ENCODE measurements at regions not wholly inside any gene's neighbourhood (a gene's known extent, or its start where the extent isn't known, plus 50 kb on each side); places are given as distances from the start of the nearest gene placed in this dataset.

- no TSS peak for BruUV-seq (replicated peaks)
- Histone ChIP-seq H3K4me2 (ENCODE audit: low read length) (no peak overlapping the region), H3K9ac (ENCODE audit: low read length) (no peak overlapping the region), H3K27me3 (ENCODE audit: low read length) (no peaks in the 10 kb centered on the region), H3K9me3 (ENCODE audit: low read length) (no peaks in the 10 kb centered on the region), H3K4me1 (ENCODE audit: insufficient read depth, low read length) (no peaks in the 10 kb centered on the region), H3K79me2 (ENCODE audit: low read length) (no peaks in the 10 kb centered on the region), H2AFZ (ENCODE audit: low read length) (no peak overlapping the region), H3K36me3 (ENCODE audit: low read depth, low read length) (no peaks in the 10 kb centered on the region), H4K20me1 (ENCODE audit: low read length) (no peaks in the 10 kb centered on the region), H3K4me3 (ENCODE audit: low read length) (no peak overlapping the region), H3K9me2 (replicated peaks; ENCODE audit: low read length) (no peaks in the 10 kb centered on the region), H3K27ac (ENCODE audit: low read length) (no peak overlapping the region), H3F3A (ENCODE audit: low read length, unreplicated experiment) (no peaks in the 10 kb centered on the region)
- TF ChIP-seq CTCF (conservative IDR thresholded peaks at IDR 0.05; ENCODE audit: low read depth, low read length) (no peak), EZH2phosphoT487 (IDR thresholded peaks at IDR 0.05; ENCODE audit: borderline replicate concordance, low read length) (no peak), EZH2 (IDR thresholded peaks at IDR 0.05; ENCODE audit: low read length, unreplicated experiment) (no peak)
- ATAC-seq (no peak), DNase-seq (no peak)
- ChIA-PET CTCF (no interaction called here), POLR2A (ENCODE audit: unreplicated experiment) (no interaction called here)
- intact Hi-C loops (cut with micrococcal nuclease): no loop called here
These were observed 238.5 kb upstream of the PMFBP1 start for GRCh38 chr16:72410492-72410891.

- Histone ChIP-seq H3K79me2 (ENCODE audit: low read length) (no peaks in the 10 kb centered on the region), H2AFZ (ENCODE audit: low read length) (no peak overlapping the region), H3K27ac (ENCODE audit: low read length) (no peak overlapping the region), H3K9me2 (replicated peaks; ENCODE audit: low read length) (no peaks in the 10 kb centered on the region), H3K4me1 (ENCODE audit: insufficient read depth, low read length) (no peaks in the 10 kb centered on the region), H3K4me2 (ENCODE audit: low read length) (no peak overlapping the region), H3K9ac (ENCODE audit: low read length) (no peak overlapping the region), H3K9me3 (ENCODE audit: low read length) (no peaks in the 10 kb centered on the region), H3F3A (ENCODE audit: low read length, unreplicated experiment) (no peaks in the 10 kb centered on the region), H4K20me1 (ENCODE audit: low read length) (no peaks in the 10 kb centered on the region), H3K27me3 (ENCODE audit: low read length) (no peaks in the 10 kb centered on the region), H3K4me3 (ENCODE audit: low read length) (no peak overlapping the region), H3K36me3 (ENCODE audit: low read depth, low read length) (no peaks in the 10 kb centered on the region)
- intact Hi-C loops (cut with micrococcal nuclease): no loop called here
- TF ChIP-seq CTCF (conservative IDR thresholded peaks at IDR 0.05; ENCODE audit: low read depth, low read length) (no peak), EZH2phosphoT487 (IDR thresholded peaks at IDR 0.05; ENCODE audit: borderline replicate concordance, low read length) (no peak), EZH2 (IDR thresholded peaks at IDR 0.05; ENCODE audit: low read length, unreplicated experiment) (no peak)
- no peak for DNase-seq
- no peak for ATAC-seq
- BruUV-seq (replicated peaks): no TSS peak
- ChIA-PET CTCF (no interaction called here), POLR2A (ENCODE audit: unreplicated experiment) (no interaction called here)
These were observed 237.5 kb upstream of the PMFBP1 start for GRCh38 chr16:72409423-72409822.

- no peak overlapping the region for H3K27ac ChIP-seq (ENCODE audit: low read length)
- H3K4me2 ChIP-seq (ENCODE audit: low read length): no peak overlapping the region
- ATAC-seq (no peak), DNase-seq (no peak)
- H3K9me2 ChIP-seq (replicated peaks; ENCODE audit: low read length): no peaks in the 10 kb centered on the region
- no peak overlapping the region for H2AFZ ChIP-seq (ENCODE audit: low read length)
- no TSS peak for BruUV-seq (replicated peaks)
- no peaks in the 10 kb centered on the region for H4K20me1 ChIP-seq (ENCODE audit: low read length)
- ChIA-PET CTCF (no interaction called here), POLR2A (ENCODE audit: unreplicated experiment) (no interaction called here)
- no peak overlapping the region for H3K4me3 ChIP-seq (ENCODE audit: low read length)
- H3F3A ChIP-seq (ENCODE audit: low read length, unreplicated experiment): no peaks in the 10 kb centered on the region
- no peak overlapping the region for H3K9ac ChIP-seq (ENCODE audit: low read length)
- H3K36me3 ChIP-seq (ENCODE audit: low read depth, low read length): no peaks in the 10 kb centered on the region
- H3K27me3 ChIP-seq (ENCODE audit: low read length): no peaks in the 10 kb centered on the region
- no peaks in the 10 kb centered on the region for H3K9me3 ChIP-seq (ENCODE audit: low read length)
- intact Hi-C loops (cut with micrococcal nuclease): no loop called here
- H3K79me2 ChIP-seq (ENCODE audit: low read length): no peaks in the 10 kb centered on the region
- TF ChIP-seq EZH2 (IDR thresholded peaks at IDR 0.05; ENCODE audit: low read length, unreplicated experiment) (no peak), EZH2phosphoT487 (IDR thresholded peaks at IDR 0.05; ENCODE audit: borderline replicate concordance, low read length) (no peak), CTCF (conservative IDR thresholded peaks at IDR 0.05; ENCODE audit: low read depth, low read length) (no peak)
- no peaks in the 10 kb centered on the region for H3K4me1 ChIP-seq (ENCODE audit: insufficient read depth, low read length)
These were observed 234.4 kb upstream of the PMFBP1 start for GRCh38 chr16:72406390-72406789.
